ENCODE measurements at regions not wholly inside any gene's neighbourhood (a gene's known extent, or its start where the extent isn't known, plus 50 kb on each side); places are given as distances from the start of the nearest gene placed in this dataset.
"Not testable (repeated sequence)": the region's sequence is repeated elsewhere in the genome, so short reads cannot be mapped to it uniquely, and the experiment has no call there.

DNA sequence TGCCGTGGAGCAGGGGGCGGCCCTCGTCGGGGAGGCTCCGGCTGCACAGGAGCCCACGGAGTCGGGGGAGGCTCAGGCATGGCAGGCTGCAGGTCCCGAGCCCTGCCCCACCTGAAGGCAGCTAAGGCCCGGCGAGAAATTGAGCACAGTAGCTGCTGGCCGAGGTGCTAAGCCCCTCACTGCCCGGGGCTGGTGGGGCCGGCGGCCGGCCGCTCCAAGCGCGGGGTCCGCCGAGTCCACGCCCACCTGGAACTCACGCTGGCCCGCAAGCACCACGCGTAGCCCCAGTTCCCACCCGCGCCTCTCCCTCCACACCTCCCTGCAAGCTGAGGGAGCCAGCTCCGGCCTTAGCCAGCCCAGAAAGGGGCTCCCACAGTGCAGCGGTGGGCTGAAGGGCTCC lies 589.4 kb downstream of the PPP4R3C start:
- DNase-seq (ENCODE audit: low spot score): no peak

- no peak for DNase-seq (ENCODE audit: low spot score)
These were observed 591.2 kb downstream of the PPP4R3C start for GRCh38 chrX:26871967-26872366.

DNA sequence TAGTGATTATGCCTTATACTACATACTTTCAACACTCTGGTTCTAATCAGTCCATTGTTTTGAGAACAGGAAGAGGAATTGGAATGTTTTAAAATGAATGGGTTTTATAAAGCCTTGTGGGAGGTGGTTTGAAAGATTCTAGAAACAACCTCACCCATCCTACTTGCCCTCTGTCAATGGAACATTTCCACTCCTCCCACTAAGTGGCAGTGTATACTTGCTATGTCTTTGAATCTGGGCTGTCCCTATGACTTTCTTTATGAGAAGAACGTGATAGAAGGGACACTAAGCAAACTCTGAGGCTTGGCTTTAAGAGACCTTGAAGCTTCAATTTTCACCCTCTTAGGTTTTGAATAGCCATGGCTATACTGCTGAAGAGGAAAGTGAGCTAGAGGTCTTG lies 611.2 kb downstream of the PPP4R3C start:
- no peak for DNase-seq (ENCODE audit: low spot score)

DNA sequence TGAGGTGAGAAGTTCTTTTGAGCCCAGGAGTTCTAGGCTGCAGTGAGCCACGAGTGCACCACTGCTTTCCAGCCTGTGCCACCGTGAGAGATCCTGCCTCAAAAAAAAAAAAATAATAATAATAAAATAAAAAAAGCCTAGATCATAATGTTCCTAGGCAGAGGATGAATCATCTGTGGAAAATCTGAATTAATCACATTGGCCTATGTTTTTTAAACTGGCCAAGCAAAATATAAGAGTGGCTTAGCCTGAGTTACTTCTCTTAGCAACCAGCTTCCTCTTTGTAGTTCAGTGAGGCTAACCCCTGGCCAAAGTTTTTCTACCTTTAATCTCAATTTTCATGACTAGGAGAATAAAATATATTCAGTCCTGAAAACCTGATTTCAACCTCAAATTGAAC lies 614.6 kb downstream of the PPP4R3C start:
- no peak for DNase-seq (ENCODE audit: low spot score)

GRCh38 chrX:26845056-26845455 lies 618.1 kb downstream of the PPP4R3C start:
- no peak for DNase-seq (ENCODE audit: low spot score)

DNA sequence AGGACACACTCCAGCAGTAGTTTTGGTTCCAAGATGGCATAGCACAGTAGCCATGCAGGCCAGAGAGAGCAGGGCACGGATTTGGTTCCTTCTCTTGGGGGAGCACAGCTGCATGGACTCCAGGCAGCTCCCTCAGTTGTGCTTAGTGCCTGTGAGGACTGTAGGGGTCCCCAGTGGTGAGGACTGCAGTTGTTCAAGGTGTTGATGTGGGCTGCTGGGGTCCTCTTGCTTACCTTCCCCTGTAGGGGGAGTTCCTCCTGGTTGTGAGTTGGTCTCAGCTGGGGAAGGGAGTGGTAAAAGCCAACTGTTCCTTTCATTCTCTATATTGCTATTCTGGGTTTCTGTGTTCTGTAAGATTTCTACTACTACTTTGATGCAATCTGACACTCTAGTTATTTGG lies 606.5 kb downstream of the MAGEB5 start:
- no peak for DNase-seq (ENCODE audit: low spot score)

DNA sequence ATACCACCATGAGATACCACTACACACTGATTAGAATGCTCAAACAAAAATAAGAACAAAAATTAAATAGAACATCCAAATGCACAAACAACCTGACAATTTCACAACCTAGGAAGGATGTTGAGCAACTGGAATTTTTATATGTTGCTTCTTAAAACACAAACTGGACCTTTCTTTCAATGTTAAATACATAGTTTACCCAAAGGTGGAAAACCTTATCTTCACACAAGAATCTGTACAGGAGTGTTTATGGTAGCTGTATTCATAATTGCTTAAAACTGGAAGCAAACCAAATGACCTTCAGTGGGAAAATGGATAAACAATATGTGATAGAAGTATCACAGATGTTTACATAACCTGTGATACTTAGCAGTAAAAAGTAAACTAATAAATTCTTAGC lies 573.8 kb downstream of the MAGEB5 start:
- DNase-seq (ENCODE audit: low spot score): no peak

DNA sequence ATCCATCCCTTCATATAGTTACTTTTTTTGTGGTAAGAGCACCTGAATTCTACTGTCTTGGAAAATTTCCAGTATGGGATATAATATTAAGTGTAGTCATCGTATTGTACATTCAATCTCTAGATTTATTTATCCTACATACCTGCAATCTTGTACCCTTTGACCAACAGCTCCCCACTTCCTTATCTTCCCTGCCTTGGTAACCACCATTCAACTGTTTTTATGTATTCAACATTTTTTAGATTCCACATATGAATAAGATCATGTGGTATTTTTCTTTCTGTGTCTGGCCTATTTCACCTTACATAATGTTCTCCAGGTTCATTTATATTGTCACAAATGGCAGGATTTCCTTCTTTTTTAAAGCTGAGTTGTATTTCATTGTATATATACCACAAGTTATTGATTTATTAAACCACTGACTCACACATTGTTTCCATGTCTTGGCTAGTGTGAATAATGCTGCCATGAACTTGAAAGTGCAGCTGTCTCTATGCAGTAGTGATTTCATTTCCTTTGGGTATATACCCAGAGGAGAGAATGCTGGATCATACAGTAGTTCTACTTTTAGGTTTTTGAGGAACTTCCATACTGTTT lies 572.5 kb downstream of the MAGEB5 start:
- DNase-seq (ENCODE audit: low spot score): no peak

- no peak for DNase-seq (ENCODE audit: low spot score)
These were observed 567.7 kb downstream of the MAGEB5 start for GRCh38 chrX:26783512-26784225.

DNA sequence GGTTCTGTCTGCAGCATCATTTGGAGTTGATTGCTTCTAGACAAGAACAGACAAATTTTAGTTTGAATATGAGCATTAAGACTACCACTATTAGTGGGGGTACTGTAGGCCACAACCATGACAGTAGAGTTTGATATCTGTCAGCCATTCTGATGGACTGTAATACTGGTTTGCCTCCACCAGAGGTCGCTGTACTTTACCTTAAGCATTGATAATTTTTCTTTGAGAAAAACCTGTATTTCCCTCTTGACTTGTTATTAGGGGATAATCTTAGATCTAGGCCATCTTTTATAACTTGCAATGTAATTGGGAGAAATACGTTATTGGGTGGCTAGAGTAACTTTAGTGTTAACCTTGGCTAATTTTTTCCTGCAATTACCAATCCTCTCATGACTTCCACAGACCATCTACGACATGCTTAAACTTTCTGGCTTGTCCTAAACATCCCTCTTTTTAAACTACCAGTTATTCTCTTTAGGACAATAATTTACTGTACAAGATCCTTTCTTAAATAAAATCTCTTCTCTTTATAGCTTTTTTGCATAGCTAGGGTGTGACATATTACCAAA lies 562.4 kb downstream of the MAGEB5 start:
- no peak for DNase-seq (ENCODE audit: low spot score)

- no peak for DNase-seq (ENCODE audit: low spot score)
These were observed 546.3 kb downstream of the MAGEB5 start for GRCh38 chrX:26762253-26762652.

- not testable (repeated sequence) for DNase-seq (ENCODE audit: low spot score)
These were observed 539.8 kb downstream of the MAGEB5 start for GRCh38 chrX:26755760-26756159.

- DNase-seq (ENCODE audit: low spot score): no peak
These were observed 531.9 kb downstream of the MAGEB5 start for GRCh38 chrX:26747877-26748276.

- no peak for DNase-seq (ENCODE audit: low spot score)
These were observed 506.9 kb downstream of the MAGEB5 start for GRCh38 chrX:26722666-26723428.

DNA sequence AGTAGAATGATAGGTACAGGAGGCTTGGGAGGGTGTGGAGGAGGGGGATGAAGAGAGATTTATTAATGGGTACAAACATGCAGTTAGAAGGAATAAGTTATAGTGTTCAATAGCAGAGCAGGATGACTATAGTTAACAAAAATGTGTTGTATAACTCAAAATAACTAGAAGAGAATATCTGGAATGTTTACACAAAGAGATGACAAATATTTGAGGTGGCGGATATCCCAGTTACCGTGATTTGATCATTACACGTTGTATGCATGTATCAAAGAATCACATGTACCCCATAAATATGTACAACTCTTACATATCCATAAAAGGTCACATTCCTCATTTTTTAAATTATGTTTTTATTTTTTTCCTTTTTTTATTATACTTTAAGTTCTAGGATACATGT lies 456.6 kb downstream of the MAGEB5 start:
- no peak for DNase-seq (ENCODE audit: low spot score)

DNA sequence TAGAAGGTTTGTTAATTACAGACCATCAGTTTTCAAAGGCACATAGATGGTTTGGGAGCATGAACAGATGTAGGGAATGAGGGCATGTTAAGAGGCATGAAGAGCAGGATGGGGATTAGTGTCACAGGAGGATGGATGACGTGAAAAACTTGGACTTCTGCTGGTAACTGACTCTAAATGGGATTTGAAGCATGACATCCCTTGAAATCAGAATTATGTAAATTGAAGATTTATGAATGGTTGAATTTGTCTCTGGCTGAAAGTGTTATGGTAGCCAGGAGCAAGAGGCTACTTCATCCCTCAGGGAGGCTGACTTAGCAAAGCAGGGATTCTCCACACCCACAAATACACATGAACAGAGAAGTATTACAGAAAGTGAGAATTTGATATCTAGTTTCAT lies 454.6 kb downstream of the MAGEB5 start:
- no peak for DNase-seq (ENCODE audit: low spot score)

GRCh38 chrX:26664919-26665318 lies 448.9 kb downstream of the MAGEB5 start:
- no peak for DNase-seq (ENCODE audit: low spot score)

DNA sequence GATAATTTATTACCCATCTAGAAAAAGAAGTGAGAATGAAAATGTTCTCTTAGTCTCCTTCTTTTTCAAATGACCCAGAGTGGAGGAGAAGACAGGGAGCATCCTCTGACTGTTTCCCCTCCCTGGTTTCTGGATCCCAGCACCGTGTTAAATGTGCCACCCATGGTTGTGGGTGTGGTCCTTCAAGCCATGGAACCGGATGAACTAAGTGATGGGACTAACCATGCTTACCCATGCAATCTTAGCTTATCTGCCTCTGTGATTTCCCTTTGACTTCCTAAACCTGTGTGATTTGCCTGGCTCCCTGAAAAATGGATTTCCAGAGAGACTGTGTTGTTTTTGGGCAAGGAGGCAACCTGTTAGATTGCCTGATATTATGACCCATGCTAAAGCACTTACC lies 437.1 kb downstream of the MAGEB5 start:
- DNase-seq (ENCODE audit: low spot score): no peak

DNA sequence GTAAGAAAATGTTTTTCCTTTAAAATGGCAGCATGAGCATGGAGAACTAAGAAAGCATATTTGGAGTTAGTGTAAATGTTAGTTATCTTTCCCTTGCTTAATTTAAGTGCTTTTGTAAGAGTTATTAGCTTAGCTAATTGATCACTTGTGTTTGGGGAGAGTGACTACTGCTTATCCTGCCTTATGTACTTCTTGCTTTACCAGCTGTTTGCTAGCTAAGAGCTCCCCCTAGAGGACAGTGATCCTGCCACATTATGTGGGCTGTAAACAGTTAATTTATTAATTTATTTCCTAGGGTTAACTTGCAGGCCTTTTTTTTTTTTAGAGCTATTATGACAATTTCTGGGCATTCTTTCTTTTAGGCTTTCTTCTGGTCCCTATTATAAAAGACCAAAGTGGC lies 435.8 kb downstream of the MAGEB5 start:
- DNase-seq (ENCODE audit: low spot score): no peak

GRCh38 chrX:26649534-26649933 lies 433.6 kb downstream of the MAGEB5 start:
- no peak for DNase-seq (ENCODE audit: low spot score)

- no peak for DNase-seq (ENCODE audit: low spot score)
These were observed 415.4 kb downstream of the MAGEB5 start for GRCh38 chrX:26631385-26631784.

GRCh38 chrX:26613956-26614355 lies 398.0 kb downstream of the MAGEB5 start:
- DNase-seq (ENCODE audit: low spot score): no peak

DNA sequence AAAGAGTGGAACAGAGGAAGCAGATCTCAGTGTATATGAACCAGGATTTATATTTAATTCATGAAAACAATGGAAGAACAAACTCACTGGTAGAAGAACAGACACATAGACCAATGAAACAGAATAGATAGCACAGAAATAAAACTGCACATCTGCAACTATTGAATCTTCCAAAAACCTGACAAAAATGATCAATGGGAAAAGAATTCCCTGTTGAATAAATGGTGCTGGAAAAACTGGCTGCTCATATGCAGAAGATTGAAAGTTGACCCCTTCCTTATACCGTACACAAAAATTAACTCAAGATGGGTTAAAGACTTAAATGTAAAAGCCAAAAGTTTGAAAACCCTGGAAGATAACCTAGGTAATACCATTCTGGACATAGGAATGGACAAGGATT lies 391.0 kb downstream of the MAGEB5 start:
- no peak for DNase-seq (ENCODE audit: low spot score)
